ENCODE measurements at regions not wholly inside any gene's neighbourhood (a gene's known extent, or its start where the extent isn't known, plus 50 kb on each side); places are given as distances from the start of the nearest gene placed in this dataset.

GRCh38 chr7:21184942-21185652 is 242.8 kb upstream of the SP4 start:
- Mint-ChIP-seq H3K27me3 (peaks cover 27% of the 10 kb centered on the region), H3K27ac (no peak overlapping the region), H3K4me3 (no peak overlapping the region), H3K36me3 (ENCODE audit: low read depth) (no peaks in the 10 kb centered on the region), H3K4me1 (ENCODE audit: low read depth) (no peaks in the 10 kb centered on the region), H3K9me3 (peaks cover 4% of the 10 kb centered on the region)
- ChIA-PET POLR2A (no interaction called here), CTCF (no interaction called here)
- TF ChIP-seq CTCF (IDR thresholded peaks at IDR 0.05) = no peak
- no peaks in the 10 kb centered on the region for H3K36me3 ChIP-seq (ENCODE audit: insufficient read depth, low read length)
- intact Hi-C loops (cut with DNase I, micrococcal nuclease) = no loop called here
- H3K4me3 ChIP-seq (ENCODE audit: low read length) = no peak overlapping the region
- peaks cover 0 to 10% of the 10 kb centered on the region in 2 experiments for H3K27me3 ChIP-seq (ENCODE audit: control insufficient read depth in 1 of 2, insufficient read depth in 2 of 2, low read length in 2 of 2)
- H3K27ac ChIP-seq (ENCODE audit: low read depth in 1 of 2, low read length in 2 of 2) = no peak overlapping the region
- H3K4me1 ChIP-seq (ENCODE audit: insufficient read depth, low read length) = no peaks in the 10 kb centered on the region
- DNase-seq (no peak), ATAC-seq (ENCODE audit: poor library complexity) (no peak)
- H3K9me3 ChIP-seq (ENCODE audit: control insufficient read depth in 1 of 2, insufficient read depth in 1 of 2, low read length in 2 of 2) = peaks cover 0 to 7% of the 10 kb centered on the region in 2 experiments

- Mint-ChIP-seq H3K4me3 (no peak overlapping the region), H3K27ac (no peak overlapping the region), H3K4me1 (ENCODE audit: low read depth) (no peaks in the 10 kb centered on the region), H3K9me3 (peaks cover 4% of the 10 kb centered on the region), H3K36me3 (ENCODE audit: low read depth) (no peaks in the 10 kb centered on the region), H3K27me3 (peaks cover 28% of the 10 kb centered on the region)
- Histone ChIP-seq H3K4me1 (ENCODE audit: insufficient read depth, low read length) (no peaks in the 10 kb centered on the region), H3K27me3 (ENCODE audit: control insufficient read depth in 1 of 2, insufficient read depth in 2 of 2, low read length in 2 of 2) (peaks cover 0 to 10% of the 10 kb centered on the region in 2 experiments), H3K36me3 (ENCODE audit: insufficient read depth, low read length) (no peaks in the 10 kb centered on the region), H3K9me3 (ENCODE audit: control insufficient read depth in 1 of 2, insufficient read depth in 1 of 2, low read length in 2 of 2) (peaks cover 0 to 7% of the 10 kb centered on the region in 2 experiments), H3K27ac (ENCODE audit: low read depth in 1 of 2, low read length in 2 of 2) (no peak overlapping the region), H3K4me3 (ENCODE audit: low read length) (no peak overlapping the region)
- no peak for TF ChIP-seq CTCF (IDR thresholded peaks at IDR 0.05)
- intact Hi-C loops (cut with DNase I, micrococcal nuclease) = no loop called here
- POLR2A ChIA-PET = no interaction called here
- ATAC-seq (ENCODE audit: poor library complexity) (no peak), DNase-seq (no peak)
- CTCF ChIA-PET = interaction anchor here (0.6 kb wide), 1 partner anchor 284 kb away, joined by 3 read pairs; no protein-coding TSS in a partner anchor
Observed at GRCh38 chr7:21185653-21186265, 242.1 kb upstream of the SP4 start.

GRCh38 chr7:21191321-21192073 is 236.4 kb upstream of the SP4 start:
- Histone ChIP-seq H3K36me3 (ENCODE audit: insufficient read depth, low read length) (no peaks in the 10 kb centered on the region), H3K4me3 (ENCODE audit: low read length) (no peak overlapping the region), H3K9me3 (ENCODE audit: control insufficient read depth in 1 of 2, insufficient read depth in 1 of 2, low read length in 2 of 2) (no peaks in the 10 kb centered on the region), H3K4me1 (ENCODE audit: insufficient read depth, low read length) (peaks cover 3% of the 10 kb centered on the region), H3K27me3 (ENCODE audit: control insufficient read depth in 1 of 2, insufficient read depth in 2 of 2, low read length in 2 of 2) (peaks cover 0 to 10% of the 10 kb centered on the region in 2 experiments), H3K27ac (ENCODE audit: low read depth in 1 of 2, low read length in 2 of 2) (no peak overlapping the region)
- Mint-ChIP-seq H3K27ac (no peak overlapping the region), H3K9me3 (no peaks in the 10 kb centered on the region), H3K4me1 (ENCODE audit: low read depth) (no peaks in the 10 kb centered on the region), H3K36me3 (ENCODE audit: low read depth) (no peaks in the 10 kb centered on the region), H3K27me3 (peaks cover 21% of the 10 kb centered on the region), H3K4me3 (no peak overlapping the region)
- ATAC-seq (ENCODE audit: poor library complexity) (no peak), DNase-seq (no peak)
- no peak for TF ChIP-seq CTCF (IDR thresholded peaks at IDR 0.05)
- intact Hi-C loops (cut with DNase I, micrococcal nuclease) = no loop called here
- ChIA-PET POLR2A (no interaction called here), CTCF (no interaction called here)
